Thyroid gland (tissue), 4 donors: ENCODE measurements at regions not wholly inside any gene's neighbourhood (a gene's known extent, or its start where the extent isn't known, plus 50 kb on each side); places are given as distances from the start of the nearest gene placed in this dataset.

ENCODE experiments used
- DNase-seq, 2 donors: peaks; one replicate each; pipeline ENCODE4 v3.0.0-alpha.2; 2019
- H3K27ac ChIP-seq, 3 donors: fragments of 200-600 bp; sonication (generic); 1 replicate in 2 of 3; 2 replicates in 1 of 3; pipeline ENCODE4 v1.5.1; 2016 to 2019; ENCODE audit warnings: mild to moderate bottlenecking in 1 of 3, moderate library complexity in 1 of 3
- H3K27me3 ChIP-seq: fragments of 200-600 bp; sonication (generic); one replicate; pipeline ENCODE4 v1.5.1; 2019
- H3K36me3 ChIP-seq, 2 donors: fragments of 200-600 bp; sonication (generic); one replicate each; pipeline ENCODE4 v1.5.1; 2016 to 2019
- H3K4me1 ChIP-seq, 2 donors: fragments of 200-600 bp; sonication (generic); one replicate each; pipeline ENCODE4 v1.5.1; 2017 to 2019
- H3K4me3 ChIP-seq, 3 donors: fragments of 200-600 bp; sonication (generic); replicated peaks in 1 of 3; 1 replicate in 2 of 3; 2 replicates in 1 of 3; pipeline ENCODE4 v1.5.1; 2016; ENCODE audit warnings: mild to moderate bottlenecking in 1 of 3
- H3K9me3 ChIP-seq: fragments of 200-600 bp; sonication (generic); one replicate; pipeline ENCODE4 v1.5.1; 2017
- CTCF ChIP-seq, 6 experiments: fragments of 200-600 bp in 3 of 6; fragments of 450-650 bp in 3 of 6; sonication (generic) in 3 of 6; IDR thresholded peaks; one replicate each; pipeline ENCODE4 v1.5.1; 2016 to 2019; ENCODE audit warnings: antibody characterized with exemption in 6 of 6, mild to moderate bottlenecking in 2 of 6, inconsistent platforms in 1 of 6, moderate library complexity in 1 of 6
- POLR2A ChIP-seq, 2 donors: fragments of 450-650 bp; IDR thresholded peaks; one replicate each; pipeline ENCODE4 v1.6.1; 2017; ENCODE audit warnings: antibody characterized with exemption in 2 of 2, mild to moderate bottlenecking in 2 of 2, moderate library complexity in 1 of 2
- WGBS, 2 donors: methylation state at CpG; one replicate each; pipeline ENCODE4 v1.1.5; 2017; 5-methylcytosine and 5-hydroxymethylcytosine counted together
- intact Hi-C: fragments of 100-400 bp; cut with DNase I; formaldehyde crosslinking; loops from one replicate; pipeline ENCODE4 v1.15.1; 2023

GRCh38 chr10:128823201-128823600, 643.8 kb upstream of the MGMT start:
- TF ChIP-seq CTCF (IDR thresholded peaks at IDR 0.05): no peak
- no peak for TF ChIP-seq POLR2A (IDR thresholded peaks at IDR 0.05)
- H3K27me3 ChIP-seq: no peaks in the 10 kb centered on the region
- H3K4me1 ChIP-seq: no peaks in the 10 kb centered on the region
- no peaks in the 10 kb centered on the region for H3K9me3 ChIP-seq
- no peak overlapping the region for H3K27ac ChIP-seq
- WGBS, 2 donors: 89 to 90% methylated on average over 16 of the region's 16 CpGs
- no peak overlapping the region for H3K4me3 ChIP-seq
- no peak for DNase-seq
- intact Hi-C loops: no loop called here
- H3K36me3 ChIP-seq: no peaks in the 10 kb centered on the region

GRCh38 chr10:128825626-128826025, 641.4 kb upstream of the MGMT start:
- 70 to 75% methylated on average over 6 of the region's 6 CpGs for WGBS, 2 donors
- Histone ChIP-seq H3K27me3 (no peaks in the 10 kb centered on the region), H3K4me3 (no peak overlapping the region), H3K27ac (no peak overlapping the region), H3K4me1 (no peaks in the 10 kb centered on the region), H3K36me3 (no peaks in the 10 kb centered on the region), H3K9me3 (no peaks in the 10 kb centered on the region)
- no peak for DNase-seq
- intact Hi-C loops: no loop called here
- TF ChIP-seq POLR2A (IDR thresholded peaks at IDR 0.05) (no peak), CTCF (IDR thresholded peaks at IDR 0.05) (no peak)

GRCh38 chr10:128833671-128834070, 633.4 kb upstream of the MGMT start:
- DNase-seq: no peak
- WGBS, 2 donors: 79 to 80% methylated on average over 5 of the region's 5 CpGs
- Histone ChIP-seq H3K27me3 (no peaks in the 10 kb centered on the region), H3K4me3 (no peak overlapping the region), H3K4me1 (no peaks in the 10 kb centered on the region), H3K36me3 (no peaks in the 10 kb centered on the region), H3K9me3 (no peaks in the 10 kb centered on the region), H3K27ac (no peak overlapping the region)
- TF ChIP-seq CTCF (IDR thresholded peaks at IDR 0.05) (no peak), POLR2A (IDR thresholded peaks at IDR 0.05) (no peak)
- intact Hi-C loops: no loop called here

- no peaks in the 10 kb centered on the region for H3K9me3 ChIP-seq
- TF ChIP-seq CTCF (IDR thresholded peaks at IDR 0.05): no peak
- no peak for TF ChIP-seq POLR2A (IDR thresholded peaks at IDR 0.05)
- H3K4me3 ChIP-seq: no peak overlapping the region
- H3K4me1 ChIP-seq: no peaks in the 10 kb centered on the region
- intact Hi-C loops: no loop called here
- no peak overlapping the region for H3K27ac ChIP-seq
- DNase-seq: no peak
- WGBS, 2 donors: 77 to 85% methylated on average over 4 to 5 of the region's 5 CpGs
- no peaks in the 10 kb centered on the region for H3K36me3 ChIP-seq
- no peaks in the 10 kb centered on the region for H3K27me3 ChIP-seq
Observed at GRCh38 chr10:128835361-128835760, 631.7 kb upstream of the MGMT start.

- Histone ChIP-seq H3K4me3 (no peak overlapping the region), H3K36me3 (no peaks in the 10 kb centered on the region), H3K27ac (no peak overlapping the region), H3K9me3 (no peaks in the 10 kb centered on the region), H3K4me1 (no peaks in the 10 kb centered on the region), H3K27me3 (no peaks in the 10 kb centered on the region)
- no peak for DNase-seq
- 95 to 97% methylated on average over 2 of the region's 2 CpGs for WGBS, 2 donors
- TF ChIP-seq POLR2A (IDR thresholded peaks at IDR 0.05) (no peak), CTCF (IDR thresholded peaks at IDR 0.05) (no peak)
- intact Hi-C loops: no loop called here
Observed at GRCh38 chr10:128837478-128837877, 629.6 kb upstream of the MGMT start.
